HepG2 (cell line): ENCODE measurements at regions not wholly inside any gene's neighbourhood (a gene's known extent, or its start where the extent isn't known, plus 50 kb on each side); places are given as distances from the start of the nearest gene placed in this dataset.

Source experiments
- ATAC-seq: fragments of 200-7000 bp; cut with Tn5 transposase; 3 replicates; pipeline ENCODE4 v1.9.1; 2020; ENCODE audit warnings: mild to moderate bottlenecking, moderate library complexity
- BruUV-seq: library from RNA; stranded (reverse); fragments of 400-500 nt; replicated peaks from 2 replicates; lab custom pipeline; 2021; lab: Mats Ljungman, UMichigan
- CTCF ChIA-PET: fragments of 300-600 bp; formaldehyde crosslinking; extraction: SDS; loops from one replicate; lab custom pipeline; 2021; ENCODE audit warnings: low total read pairs, inconsistent platforms, low intra/inter-chr PET ratio; lab: Yijun Ruan, JAX
- POLR2A ChIA-PET: fragments of 350-600 bp; sonication (Branson Sonifier 250); formaldehyde crosslinking; loops from one replicate; lab custom pipeline; 2020; ENCODE audit warnings: antibody characterized with exemption, inconsistent platforms; lab: Yijun Ruan, JAX
- DNase-seq: peaks from one replicate; pipeline ENCODE4 v3.0.0-alpha.2; 2015; ENCODE audit warnings: low spot score
- FAIRE-seq: peaks from 3 replicates; lab custom pipeline; 2011; peaks lifted over from hg19 to GRCh38; lab: Jason Lieb, UNC
- H2AFZ ChIP-seq: one replicate; pipeline ENCODE4 v1.6.1; 2011; ENCODE audit warnings: low read length, inconsistent platforms
- H3K27ac ChIP-seq: fragments of 300-600 bp; 3 replicates; pipeline ENCODE4 v1.8.0; 2011; ENCODE audit warnings: mixed run types, mild to moderate bottlenecking, mixed read lengths, low read length, inconsistent platforms; ENCODE audit not compliant: insufficient read depth; ENCODE audit errors: extremely low read length
- H3K27me3 ChIP-seq, 2 experiments: fragments of 200-600 bp in 1 of 2; 2 replicates in 1 of 2; 3 replicates in 1 of 2; pipeline versions ENCODE4 v1.6.0 to v1.8.0; 2011; ENCODE audit warnings: low read length in 2 of 2, mild to moderate bottlenecking in 2 of 2, moderate library complexity in 2 of 2, inconsistent platforms in 1 of 2; ENCODE audit not compliant: insufficient read depth in 2 of 2, control insufficient read depth in 1 of 2
- H3K36me3 ChIP-seq, 2 experiments: fragments of 200-600 bp in 1 of 2; replicated peaks in 1 of 2; 2 replicates in 1 of 2; 3 replicates in 1 of 2; pipeline versions ENCODE4 v1.5.1 to v1.8.0; 2011; ENCODE audit warnings: low read length in 2 of 2, inconsistent platforms in 1 of 2; ENCODE audit not compliant: insufficient read depth in 2 of 2, control insufficient read depth in 1 of 2
- H3K4me1 ChIP-seq: 2 replicates; pipeline ENCODE4 v1.5.1; 2012; ENCODE audit warnings: low read length, inconsistent platforms; ENCODE audit not compliant: insufficient read depth
- H3K4me2 ChIP-seq: 2 replicates; pipeline ENCODE4 v1.6.0; 2011; ENCODE audit warnings: low read depth, low read length, inconsistent platforms
- H3K4me3 ChIP-seq, 3 experiments: fragments of 200-600 bp in 1 of 3; sonication (generic), shearing (Covaris generic) in 1 of 3; replicated peaks in 1 of 3; 2 replicates each; pipeline ENCODE4 v1.5.1; 2011 to 2016; ENCODE audit warnings: low read length in 3 of 3, inconsistent platforms in 2 of 3, low read depth in 2 of 3, mild to moderate bottlenecking in 2 of 3, control low read depth in 1 of 3, mixed read lengths in 1 of 3; ENCODE audit not compliant: insufficient read depth in 1 of 3
- H3K79me2 ChIP-seq: one replicate; pipeline ENCODE4 v1.6.1; 2011; ENCODE audit warnings: low read length, inconsistent platforms; ENCODE audit not compliant: insufficient read depth
- H3K9ac ChIP-seq: 2 replicates; pipeline ENCODE4 v1.6.0; 2011; ENCODE audit warnings: mild to moderate bottlenecking, low read depth, low read length, inconsistent platforms; ENCODE audit not compliant: insufficient read depth
- H3K9me3 ChIP-seq: 2 replicates; pipeline ENCODE4 v1.5.1; 2012; ENCODE audit warnings: mild to moderate bottlenecking, low read length
- H4K20me1 ChIP-seq: 2 replicates; pipeline ENCODE4 v1.6.0; 2011; ENCODE audit warnings: inconsistent platforms, mild to moderate bottlenecking, low read length, moderate library complexity; ENCODE audit not compliant: insufficient read depth
- CENPBD1 ChIP-seq: sonication (generic); formaldehyde crosslinking; IDR thresholded peaks from 2 replicates; pipeline ENCODE4 v1.8.0; 2022; ENCODE audit warnings: missing genetic modification reagents, low read depth, mild to moderate bottlenecking, borderline replicate concordance
- CHCHD3 ChIP-seq: sonication (generic); formaldehyde crosslinking; IDR thresholded peaks from 2 replicates; pipeline ENCODE4 v1.8.0; 2022; ENCODE audit warnings: mild to moderate bottlenecking, missing genetic modification reagents, moderate library complexity
- FOXK2 ChIP-seq: fragments of 450-650 bp; IDR thresholded peaks from 2 replicates; pipeline ENCODE4 v1.6.1; 2016
- FOXM1 ChIP-seq: sonication (generic); formaldehyde crosslinking; IDR thresholded peaks from 2 replicates; pipeline ENCODE4 v1.5.0; 2020; ENCODE audit warnings: missing genetic modification reagents
- HHEX ChIP-seq: IDR thresholded peaks from 2 replicates; pipeline ENCODE4 v1.6.1; 2016; ENCODE audit warnings: control low read depth
- HMG20B ChIP-seq: conservative IDR thresholded peaks from 2 replicates; pipeline ENCODE4 v1.6.1; 2016; ENCODE audit warnings: missing genetic modification reagents, missing compliant biosample characterization
- HMGXB4 ChIP-seq, 2 experiments: sonication (generic) in 1 of 2; formaldehyde crosslinking in 1 of 2; IDR thresholded peaks; 2 replicates each; pipeline versions ENCODE4 v1.4.0 to v1.6.1; 2018 to 2020; ENCODE audit warnings: missing genetic modification reagents in 2 of 2, borderline replicate concordance in 1 of 2, low read depth in 1 of 2, mild to moderate bottlenecking in 1 of 2, missing biosample characterization in 1 of 2
- IRF1 ChIP-seq: sonication (generic); formaldehyde crosslinking; IDR thresholded peaks from 2 replicates; pipeline ENCODE4 v1.4.0; 2020; ENCODE audit warnings: low read depth, mild to moderate bottlenecking, missing genetic modification reagents
- JUND ChIP-seq: sonication (generic); formaldehyde crosslinking; IDR thresholded peaks from 2 replicates; pipeline ENCODE4 v1.8.0; 2022; ENCODE audit warnings: mild to moderate bottlenecking, missing genetic modification reagents
- REPIN1 ChIP-seq: sonication (generic); formaldehyde crosslinking; IDR thresholded peaks from 2 replicates; pipeline ENCODE4 v1.8.0; 2022; ENCODE audit warnings: missing genetic modification reagents, low read depth, mild to moderate bottlenecking, borderline replicate concordance
- TARDBP ChIP-seq: sonication (generic); formaldehyde crosslinking; IDR thresholded peaks from 2 replicates; pipeline ENCODE4 v1.8.0; 2022; ENCODE audit warnings: mild to moderate bottlenecking, missing genetic modification reagents
- TFDP2 ChIP-seq: sonication (generic); formaldehyde crosslinking; IDR thresholded peaks from 2 replicates; pipeline ENCODE4 v1.4.0; 2020; ENCODE audit warnings: missing genetic modification reagents
- ZBED4 ChIP-seq: sonication (generic); formaldehyde crosslinking; IDR thresholded peaks from 2 replicates; pipeline ENCODE4 v1.4.0; 2020; ENCODE audit warnings: missing genetic modification reagents, borderline replicate concordance
- ZFX ChIP-seq: sonication (generic); formaldehyde crosslinking; IDR thresholded peaks from 2 replicates; pipeline ENCODE4 v1.4.0; 2020; ENCODE audit warnings: mild to moderate bottlenecking, low read depth, missing genetic modification reagents, moderate library complexity
- ZNF326 ChIP-seq: sonication (generic); formaldehyde crosslinking; IDR thresholded peaks from 2 replicates; pipeline ENCODE4 v1.4.0; 2020; ENCODE audit warnings: missing genetic modification reagents, borderline replicate concordance
- ZNF337 ChIP-seq: sonication (generic); formaldehyde crosslinking; IDR thresholded peaks from 2 replicates; pipeline ENCODE4 v1.5.1; 2020; ENCODE audit warnings: missing genetic modification reagents, low read depth, mild to moderate bottlenecking, borderline replicate concordance
- in situ Hi-C: cut with HindIII; loops from 2 replicates; pipeline ENCODE4 v1.10.0; 2017; ENCODE audit warnings: low pct_unique_long_range_greater_than_20kb; ENCODE audit not compliant: extremely low pct_ligation_motif_present
- intact Hi-C: fragments of 100-400 bp; cut with micrococcal nuclease; formaldehyde crosslinking; loops from one replicate; pipeline ENCODE4 v1.10.0; 2022; ENCODE audit not compliant: unreplicated experiment

- TF ChIP-seq ZFX (CRISPR knock-in tag) (no peak), TARDBP (CRISPR knock-in tag) (no peak), CENPBD1 (CRISPR knock-in tag) (no peak), FOXM1 (CRISPR knock-in tag) (no peak), IRF1 (CRISPR knock-in tag) (no peak), JUND (CRISPR knock-in tag) (no peak), ZNF337 (CRISPR knock-in tag) (no peak)
These were observed 115.4 kb upstream of the GBE1 start (continued) for GRCh38 chr3:81876826-81877225.

- no peak overlapping the region for H3K9ac ChIP-seq
- CTCF ChIA-PET = no interaction called here
- no peak overlapping the region for H3K4me3 ChIP-seq
- in situ Hi-C loops = no loop called here
- no TSS peak for BruUV-seq
- intact Hi-C loops = loop anchor here (5.0 kb wide), 2 partner anchors 258 to 1648 kb away; no protein-coding TSS in a partner anchor
- H3K79me2 ChIP-seq = no peaks in the 10 kb centered on the region
- no peaks in the 10 kb centered on the region; a peak in 1 of 5 replicates for H3K27me3 ChIP-seq
- DNase-seq (no peak), ATAC-seq (no peak), FAIRE-seq (no peak)
- H3K36me3 ChIP-seq = no peaks in the 10 kb centered on the region
- no peak overlapping the region for H3K27ac ChIP-seq
- H3K9me3 ChIP-seq = no peaks in the 10 kb centered on the region
- POLR2A ChIA-PET = no interaction called here
- H3K4me1 ChIP-seq = no peaks in the 10 kb centered on the region
- no peak overlapping the region for H3K4me2 ChIP-seq
- no peak overlapping the region for H2AFZ ChIP-seq
- H4K20me1 ChIP-seq = no peaks in the 10 kb centered on the region
- TF ChIP-seq ZBED4 (CRISPR knock-in tag) (no peak), HMGXB4 (CRISPR knock-in tag; IDR thresholded peaks at IDR 0.05; ENCODE audit: borderline replicate concordance in 1 of 2, low read depth in 1 of 2) (no peak), REPIN1 (no peak), CHCHD3 (CRISPR knock-in tag) (no peak), TFDP2 (no peak), FOXK2 (no peak), ZNF326 (no peak), HHEX (CRISPR knock-in tag) (no peak), HMG20B (CRISPR knock-in tag) (no peak)
These were observed 113.3 kb upstream of the GBE1 start for GRCh38 chr3:81874738-81875137.
